ENCODE measurements at regions not wholly inside any gene's neighbourhood (a gene's known extent, or its start where the extent isn't known, plus 50 kb on each side); places are given as distances from the start of the nearest gene placed in this dataset.
A peak's percentile ranks its signal among the peaks of the same experiment; 100 is the strongest.

GRCh38 chrX:42079968-42080367, 156.6 kb upstream of the CASK start:
- DNase-seq: peak; percentile 36
- no peaks in the 10 kb centered on the region for H3F3A ChIP-seq (ENCODE audit: insufficient read depth)
- no peaks in the 10 kb centered on the region for H3K79me2 ChIP-seq (ENCODE audit: insufficient read depth)
- no peaks in the 10 kb centered on the region for H3K9me2 ChIP-seq (ENCODE audit: insufficient read depth)
- no peak for TF ChIP-seq EZH2 (IDR thresholded peaks at IDR 0.05; ENCODE audit: insufficient read depth, poor library complexity, severe bottlenecking)
- H3K36me3 ChIP-seq (ENCODE audit: low read depth): no peaks in the 10 kb centered on the region
- H3K4me1 ChIP-seq (ENCODE audit: insufficient read depth): 0 out of 2 replicates have a peak, but pooled peaks cover 6% of the 10 kb centered on the region
- in situ Hi-C loops (cut with MboI): no loop called here
- no peaks in the 10 kb centered on the region for H3K9me3 ChIP-seq (ENCODE audit: low read depth)
- WGBS, 2 experiments (ENCODE audit: low coverage in 1 of 2, low lambda C conversion rate in 2 of 2, missing lambda C conversion rate in 2 of 2): 4 to 6% methylated on average over 3 of the region's 3 CpGs
- H3K27ac ChIP-seq: no peak overlapping the region
- H3K27me3 ChIP-seq (replicated peaks; ENCODE audit: insufficient read depth): no peaks in the 10 kb centered on the region
- no peak overlapping the region for H3K4me3 ChIP-seq
- H2AFZ ChIP-seq: no peak overlapping the region
- H4K20me1 ChIP-seq (ENCODE audit: insufficient read depth): no peaks in the 10 kb centered on the region
- H3K4me2 ChIP-seq (ENCODE audit: unreplicated experiment): no peak overlapping the region
- no peak overlapping the region for H3K9ac ChIP-seq

GRCh38 chrX:42077675-42078074, 154.3 kb upstream of the CASK start:
- in situ Hi-C loops (cut with MboI): no loop called here
- Histone ChIP-seq H3K79me2 (ENCODE audit: insufficient read depth) (no peaks in the 10 kb centered on the region), H3K4me2 (ENCODE audit: unreplicated experiment) (no peak overlapping the region), H3K9me2 (ENCODE audit: insufficient read depth) (no peaks in the 10 kb centered on the region), H3K27me3 (replicated peaks; ENCODE audit: insufficient read depth) (no peaks in the 10 kb centered on the region), H4K20me1 (ENCODE audit: insufficient read depth) (no peaks in the 10 kb centered on the region), H3K4me3 (no peak overlapping the region), H3K4me1 (ENCODE audit: insufficient read depth) (0 out of 2 replicates have a peak, but pooled peaks cover 6% of the 10 kb centered on the region), H2AFZ (no peak overlapping the region), H3K36me3 (ENCODE audit: low read depth) (no peaks in the 10 kb centered on the region), H3K27ac (no peak overlapping the region), H3F3A (ENCODE audit: insufficient read depth) (no peaks in the 10 kb centered on the region), H3K9ac (no peak overlapping the region), H3K9me3 (ENCODE audit: low read depth) (no peaks in the 10 kb centered on the region)
- DNase-seq: no peak
- 33% methylated on average over 1 of the region's 1 CpG; no CpG with 5 or more reads in 1 of the 2 experiments for WGBS, 2 experiments (ENCODE audit: low coverage in 1 of 2, low lambda C conversion rate in 2 of 2, missing lambda C conversion rate in 2 of 2)
- no peak for TF ChIP-seq EZH2 (IDR thresholded peaks at IDR 0.05; ENCODE audit: insufficient read depth, poor library complexity, severe bottlenecking)
- no peak for TF ChIP-seq EZH2phosphoT487 (IDR thresholded peaks at IDR 0.05; ENCODE audit: insufficient read depth, low read depth)

DNA sequence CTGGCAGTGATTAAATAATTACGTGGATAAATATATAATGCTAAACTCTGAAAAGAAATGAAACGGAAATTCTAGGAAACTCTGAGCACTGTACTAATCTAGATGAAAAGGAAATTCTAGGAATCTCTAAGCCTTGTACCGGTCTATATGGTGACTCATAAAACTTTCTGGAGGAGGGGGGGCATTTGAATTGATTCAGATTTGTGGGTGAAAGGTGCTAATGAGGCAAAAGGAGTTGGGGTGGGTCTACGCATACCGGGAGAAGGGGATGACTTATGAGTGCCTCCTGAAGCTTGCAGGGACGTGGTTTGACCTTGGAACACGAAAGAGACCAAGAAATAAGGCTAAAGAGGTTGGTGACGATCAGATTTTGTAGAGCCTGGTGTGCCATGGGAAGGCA, 151.7 kb upstream of the CASK start:
- no peaks in the 10 kb centered on the region for H3K36me3 ChIP-seq (ENCODE audit: low read depth)
- H3K79me2 ChIP-seq (ENCODE audit: insufficient read depth): no peaks in the 10 kb centered on the region
- no peaks in the 10 kb centered on the region for H3K27me3 ChIP-seq (replicated peaks; ENCODE audit: insufficient read depth)
- 0 out of 2 replicates have a peak, but pooled peaks cover 1% of the 10 kb centered on the region for H3K4me1 ChIP-seq (ENCODE audit: insufficient read depth)
- H3K9ac ChIP-seq: no peak overlapping the region
- DNase-seq: no peak
- H4K20me1 ChIP-seq (ENCODE audit: insufficient read depth): no peaks in the 10 kb centered on the region
- no peak overlapping the region for H3K4me2 ChIP-seq (ENCODE audit: unreplicated experiment)
- 52 to 54% methylated on average over 7 to 8 of the region's 8 CpGs for WGBS, 2 experiments (ENCODE audit: low coverage in 1 of 2, low lambda C conversion rate in 2 of 2, missing lambda C conversion rate in 2 of 2)
- TF ChIP-seq EZH2 (IDR thresholded peaks at IDR 0.05; ENCODE audit: insufficient read depth, poor library complexity, severe bottlenecking): no peak
- no peak for TF ChIP-seq EZH2phosphoT487 (IDR thresholded peaks at IDR 0.05; ENCODE audit: insufficient read depth, low read depth)
- H3K9me2 ChIP-seq (ENCODE audit: insufficient read depth): no peaks in the 10 kb centered on the region
- H3K9me3 ChIP-seq (ENCODE audit: low read depth): no peaks in the 10 kb centered on the region
- no peak overlapping the region for H3K27ac ChIP-seq
- H3K4me3 ChIP-seq: no peak overlapping the region
- in situ Hi-C loops (cut with MboI): no loop called here
- no peak overlapping the region for H2AFZ ChIP-seq
- H3F3A ChIP-seq (ENCODE audit: insufficient read depth): no peaks in the 10 kb centered on the region

- H3K36me3 ChIP-seq (ENCODE audit: low read depth): no peaks in the 10 kb centered on the region
- H3K9me3 ChIP-seq (ENCODE audit: low read depth): no peaks in the 10 kb centered on the region
- no peak for DNase-seq
- WGBS, 2 experiments (ENCODE audit: low coverage in 1 of 2, low lambda C conversion rate in 2 of 2, missing lambda C conversion rate in 2 of 2): 47 to 55% methylated on average over 3 of the region's 3 CpGs
- no peak overlapping the region for H3K4me3 ChIP-seq
- no peak overlapping the region for H3K9ac ChIP-seq
- H3K27ac ChIP-seq: no peak overlapping the region
- H4K20me1 ChIP-seq (ENCODE audit: insufficient read depth): no peaks in the 10 kb centered on the region
- no peaks in the 10 kb centered on the region for H3F3A ChIP-seq (ENCODE audit: insufficient read depth)
- no peak overlapping the region for H3K4me2 ChIP-seq (ENCODE audit: unreplicated experiment)
- in situ Hi-C loops (cut with MboI): no loop called here
- H3K4me1 ChIP-seq (ENCODE audit: insufficient read depth): no peaks in the 10 kb centered on the region
- no peaks in the 10 kb centered on the region for H3K9me2 ChIP-seq (ENCODE audit: insufficient read depth)
- H2AFZ ChIP-seq: no peak overlapping the region
- H3K79me2 ChIP-seq (ENCODE audit: insufficient read depth): no peaks in the 10 kb centered on the region
- H3K27me3 ChIP-seq (replicated peaks; ENCODE audit: insufficient read depth): no peaks in the 10 kb centered on the region
- TF ChIP-seq EZH2 (IDR thresholded peaks at IDR 0.05; ENCODE audit: insufficient read depth, poor library complexity, severe bottlenecking) (no peak), EZH2phosphoT487 (IDR thresholded peaks at IDR 0.05; ENCODE audit: insufficient read depth, low read depth) (no peak)
These were observed 150.1 kb upstream of the CASK start for GRCh38 chrX:42073448-42073847.

DNA sequence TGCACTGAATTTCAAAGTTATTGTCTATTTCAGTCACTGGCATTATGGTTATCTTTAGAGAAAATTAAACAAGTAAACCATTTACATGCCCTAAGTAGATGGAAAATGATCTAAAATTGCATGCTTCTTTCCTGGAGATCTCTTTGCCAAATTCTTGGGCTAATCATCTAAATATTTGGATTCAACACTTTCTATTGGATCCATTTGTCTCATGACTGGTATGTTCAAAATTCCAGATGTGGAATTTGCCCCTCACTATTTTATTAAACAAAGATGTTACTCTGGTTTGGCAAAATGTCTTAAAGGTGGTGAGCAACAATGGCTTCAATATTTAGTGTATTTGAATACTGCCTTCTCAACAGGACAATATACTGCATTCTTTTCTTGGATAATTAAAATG, 147.5 kb upstream of the CASK start:
- Histone ChIP-seq H3F3A (ENCODE audit: insufficient read depth) (no peaks in the 10 kb centered on the region), H3K79me2 (ENCODE audit: insufficient read depth) (no peaks in the 10 kb centered on the region), H3K27me3 (replicated peaks; ENCODE audit: insufficient read depth) (no peaks in the 10 kb centered on the region), H3K4me3 (no peak overlapping the region), H3K4me2 (ENCODE audit: unreplicated experiment) (no peak overlapping the region), H3K36me3 (ENCODE audit: low read depth) (no peaks in the 10 kb centered on the region), H2AFZ (no peak overlapping the region), H3K9me3 (ENCODE audit: low read depth) (no peaks in the 10 kb centered on the region), H3K27ac (no peak overlapping the region), H3K4me1 (ENCODE audit: insufficient read depth) (no peaks in the 10 kb centered on the region), H4K20me1 (ENCODE audit: insufficient read depth) (no peaks in the 10 kb centered on the region), H3K9ac (no peak overlapping the region), H3K9me2 (ENCODE audit: insufficient read depth) (no peaks in the 10 kb centered on the region)
- no peak for TF ChIP-seq EZH2phosphoT487 (IDR thresholded peaks at IDR 0.05; ENCODE audit: insufficient read depth, low read depth)
- no peak for TF ChIP-seq EZH2 (IDR thresholded peaks at IDR 0.05; ENCODE audit: insufficient read depth, poor library complexity, severe bottlenecking)
- DNase-seq: peak; percentile 1
- in situ Hi-C loops (cut with MboI): no loop called here

Measured in GM23248 (cell line).